HUES64 (cell line): ENCODE measurements at regions not wholly inside any gene's neighbourhood (a gene's known extent, or its start where the extent isn't known, plus 50 kb on each side); places are given as distances from the start of the nearest gene placed in this dataset.

ENCODE experiments used
- H3K27ac ChIP-seq: 2 replicates; pipeline ENCODE4 v1.7.0; 2013; ENCODE audit warnings: low read depth, low read length, inconsistent platforms
- H3K27me3 ChIP-seq: 2 replicates; pipeline ENCODE4 v1.6.1; 2013; ENCODE audit warnings: mild to moderate bottlenecking, low read length; ENCODE audit not compliant: insufficient read depth
- H3K36me3 ChIP-seq: 2 replicates; pipeline ENCODE4 v1.6.1; 2013; ENCODE audit warnings: mild to moderate bottlenecking, low read length; ENCODE audit not compliant: insufficient read depth
- H3K4me1 ChIP-seq: 2 replicates; pipeline ENCODE4 v1.6.1; 2013; ENCODE audit warnings: mild to moderate bottlenecking, low read length, moderate library complexity; ENCODE audit not compliant: insufficient read depth
- H3K4me3 ChIP-seq: 2 replicates; pipeline ENCODE4 v1.5.1; 2013; ENCODE audit warnings: mild to moderate bottlenecking, low read length, moderate library complexity
- H3K9ac ChIP-seq: 2 replicates; pipeline ENCODE4 v1.6.1; 2013; ENCODE audit warnings: mild to moderate bottlenecking, low read depth, low read length
- H3K9me3 ChIP-seq: 2 replicates; pipeline ENCODE4 v1.6.1; 2013; ENCODE audit warnings: low read depth, low read length; ENCODE audit not compliant: insufficient read depth
- WGBS: fragments of 150-250, 120-280 bp; methylation state at CpG from one replicate; pipeline ENCODE4 v1.1.7; 2013; ENCODE audit warnings: missing lambda C conversion rate; 5-methylcytosine and 5-hydroxymethylcytosine counted together

DNA sequence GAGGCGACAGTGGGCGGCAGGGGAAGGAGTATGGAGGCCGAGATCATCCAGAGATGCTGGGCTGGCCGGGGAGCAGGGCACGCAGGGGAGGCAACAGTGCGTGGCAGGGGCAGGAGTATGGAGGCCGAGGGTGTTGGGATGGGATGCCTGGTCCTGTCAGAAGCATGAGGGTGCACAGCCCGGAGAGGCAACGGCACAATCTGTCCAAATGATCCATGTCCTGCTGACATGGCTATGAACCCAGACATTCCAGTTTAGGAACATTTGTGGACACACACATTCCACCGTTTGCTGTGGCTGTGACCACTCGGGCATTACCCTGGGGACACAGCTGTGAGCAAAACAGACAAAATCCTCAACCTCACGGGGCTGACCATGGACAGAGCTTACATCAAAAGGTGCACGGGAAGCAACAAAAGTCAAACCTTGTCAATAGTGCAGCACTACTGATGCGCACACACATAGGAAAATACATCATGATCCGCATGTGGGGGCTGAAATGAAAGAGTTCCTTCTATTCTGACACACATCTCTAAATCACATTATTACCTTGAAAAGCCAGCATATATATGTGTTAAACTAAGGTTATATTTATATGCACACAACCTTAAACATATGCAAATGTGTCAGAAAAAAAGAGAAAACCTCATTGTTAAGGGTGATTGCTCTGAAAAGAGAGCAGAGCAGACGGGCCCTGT lies 144.0 kb upstream of the GPC1 start:
- 90% methylated on average over 16 of the region's 16 CpGs for WGBS
- no peak overlapping the region for H3K4me3 ChIP-seq
- H3K4me1 ChIP-seq: 0 out of 2 replicates have a peak, but pooled peaks cover 3% of the 10 kb centered on the region
- H3K9ac ChIP-seq: no peak overlapping the region
- H3K27ac ChIP-seq: no peak overlapping the region
- no peaks in the 10 kb centered on the region for H3K36me3 ChIP-seq
- H3K27me3 ChIP-seq: no peaks in the 10 kb centered on the region
- no peaks in the 10 kb centered on the region for H3K9me3 ChIP-seq

DNA sequence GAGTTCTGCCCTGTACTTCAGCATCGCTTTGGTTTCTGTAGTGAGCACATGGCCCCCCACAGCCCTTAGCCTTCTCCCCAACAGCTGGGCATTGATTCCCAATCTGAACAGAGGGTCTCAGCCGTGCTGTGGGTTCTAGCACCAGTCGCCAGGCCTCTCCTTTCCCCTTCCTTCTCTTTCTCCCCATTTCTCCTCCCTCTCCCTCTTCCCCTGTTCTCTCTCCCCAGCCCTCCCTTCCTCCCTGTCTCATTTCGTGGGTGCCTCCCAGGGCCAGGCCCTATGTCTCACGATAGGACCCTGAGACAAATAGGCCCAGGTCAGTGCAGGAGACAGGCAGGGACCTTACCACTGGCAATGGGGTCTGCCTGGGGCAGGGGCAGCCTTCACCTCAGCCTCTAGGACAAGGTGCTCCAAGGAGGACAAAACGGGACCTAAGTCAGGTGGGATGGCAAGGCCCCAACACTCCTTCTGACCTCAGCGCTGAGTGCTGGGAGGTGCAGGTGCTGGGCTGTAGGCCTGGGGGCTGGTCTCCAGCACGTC lies 143.4 kb upstream of the GPC1 start:
- 64% methylated on average over 8 of the region's 8 CpGs for WGBS
- Histone ChIP-seq H3K27me3 (no peaks in the 10 kb centered on the region), H3K4me1 (0 out of 2 replicates have a peak, but pooled peaks cover 3% of the 10 kb centered on the region), H3K4me3 (no peak overlapping the region), H3K9ac (no peak overlapping the region), H3K36me3 (no peaks in the 10 kb centered on the region), H3K27ac (no peak overlapping the region), H3K9me3 (no peaks in the 10 kb centered on the region)

DNA sequence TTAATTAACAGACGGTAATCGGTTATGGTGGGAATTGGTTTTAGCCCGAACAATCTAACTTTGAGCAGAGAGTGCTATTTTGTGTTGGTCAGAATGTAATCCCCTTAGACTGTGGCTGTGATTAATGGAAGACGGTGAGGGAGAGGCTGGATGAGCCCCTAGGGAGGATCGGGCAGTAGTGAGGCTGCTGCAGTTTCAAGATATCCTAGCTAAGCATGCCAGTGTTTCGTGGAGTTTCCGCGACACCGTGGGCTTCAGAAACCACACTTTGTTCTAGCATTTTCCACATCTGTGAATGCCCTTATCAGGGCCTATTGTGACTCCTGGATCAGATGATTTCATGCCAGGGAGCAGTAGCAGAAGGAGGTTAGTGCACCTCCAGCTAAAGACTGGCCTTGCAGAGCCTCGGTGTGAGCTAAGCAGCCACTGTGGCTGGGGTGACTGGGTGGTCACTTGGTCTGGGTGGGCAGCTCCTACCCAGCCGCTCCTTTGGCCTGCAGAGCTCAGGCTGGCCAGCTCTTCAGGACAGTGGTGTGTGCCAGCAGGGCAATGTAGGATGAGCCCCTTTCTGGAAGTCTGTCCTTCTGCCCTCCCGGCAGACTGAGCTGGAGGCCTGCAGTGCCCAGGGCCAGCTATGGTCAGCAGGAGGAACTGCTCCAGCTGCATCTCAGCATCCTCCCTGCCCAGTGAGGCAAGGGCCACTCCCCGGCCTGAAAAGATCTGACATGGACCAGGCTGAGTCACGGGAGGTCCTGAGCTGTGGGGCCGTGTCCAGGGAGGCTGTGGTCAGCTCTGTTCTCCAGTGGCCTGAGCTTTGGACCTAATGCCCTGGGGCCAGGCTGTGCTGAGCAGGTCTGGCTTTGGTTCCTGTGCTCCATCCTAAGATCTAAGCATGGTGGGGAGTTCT lies 142.6 kb upstream of the GPC1 start:
- no peaks in the 10 kb centered on the region for H3K27me3 ChIP-seq
- no peaks in the 10 kb centered on the region for H3K36me3 ChIP-seq
- H3K4me3 ChIP-seq: no peak overlapping the region
- no peak overlapping the region for H3K27ac ChIP-seq
- H3K9me3 ChIP-seq: no peaks in the 10 kb centered on the region
- H3K4me1 ChIP-seq: 0 out of 2 replicates have a peak, but pooled peaks cover 3% of the 10 kb centered on the region
- WGBS: 94% methylated on average over 15 of the region's 15 CpGs
- H3K9ac ChIP-seq: no peak overlapping the region

DNA sequence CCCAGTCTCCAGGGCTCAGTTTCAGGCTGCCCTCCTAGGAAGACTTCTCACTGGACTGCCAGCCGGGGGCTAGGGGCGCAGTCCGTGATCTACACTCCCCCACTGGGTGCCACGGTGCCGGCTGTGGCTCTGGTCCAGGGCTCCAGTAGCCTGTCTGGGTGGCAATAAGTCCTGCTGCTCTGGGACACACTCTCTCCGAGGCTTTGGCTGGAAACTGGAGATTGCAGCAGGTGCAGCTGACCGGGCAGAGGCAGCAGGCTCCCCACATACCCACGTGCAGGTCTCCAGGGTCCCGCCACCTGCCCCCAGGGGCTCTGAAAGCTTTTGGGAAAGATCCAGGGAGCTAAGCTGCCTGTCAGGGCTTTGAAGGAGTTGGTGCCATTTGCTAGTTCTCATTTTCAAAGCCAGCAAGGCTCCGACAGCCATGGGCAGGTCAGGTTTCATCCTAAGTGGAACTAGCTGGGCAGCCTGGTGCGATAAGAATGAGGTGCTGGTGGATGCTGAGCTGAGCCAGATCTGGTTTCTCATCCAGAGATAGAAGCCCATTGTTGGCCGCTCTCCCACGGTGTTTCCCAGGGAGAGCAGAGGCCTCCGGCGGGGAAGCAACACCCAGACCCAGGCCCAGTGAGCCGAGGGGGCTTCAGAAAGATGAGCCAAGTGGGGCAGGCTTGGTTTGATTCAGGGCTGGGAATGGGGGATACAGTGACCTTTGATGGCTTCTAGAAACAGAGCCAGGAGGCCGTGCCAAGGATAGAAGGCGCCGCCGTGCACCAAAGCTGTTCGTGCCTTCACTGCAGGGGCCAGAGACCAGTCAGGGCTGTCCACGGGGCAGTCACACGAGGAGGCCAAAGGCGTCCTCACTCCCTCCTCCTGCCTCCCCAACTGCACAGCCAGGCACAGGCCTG lies 141.7 kb upstream of the GPC1 start:
- Histone ChIP-seq H3K4me1 (0 out of 2 replicates have a peak, but pooled peaks cover 3% of the 10 kb centered on the region), H3K9me3 (no peaks in the 10 kb centered on the region), H3K27ac (no peak overlapping the region), H3K36me3 (no peaks in the 10 kb centered on the region), H3K4me3 (no peak overlapping the region), H3K27me3 (no peaks in the 10 kb centered on the region), H3K9ac (no peak overlapping the region)
- 90% methylated on average over 24 of the region's 24 CpGs for WGBS

DNA sequence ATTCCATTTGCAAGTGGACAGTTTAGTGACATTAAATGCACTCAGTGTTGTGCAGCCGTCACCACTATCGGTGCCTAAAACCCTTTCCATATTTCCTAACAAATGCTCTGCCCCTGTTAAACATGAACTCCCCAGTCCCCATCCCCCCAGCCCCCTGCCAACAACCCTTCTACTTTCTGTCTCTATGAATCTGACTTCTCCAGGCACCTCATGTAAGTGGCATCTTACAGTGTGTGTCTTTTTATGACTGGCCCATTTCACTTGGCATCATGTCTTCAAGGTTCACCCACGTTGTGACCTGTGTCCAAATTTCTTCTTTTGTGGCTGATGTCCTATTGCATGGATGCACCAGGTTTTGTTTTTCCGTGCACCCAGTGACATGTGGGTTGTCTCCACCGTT lies 140.9 kb upstream of the GPC1 start:
- Histone ChIP-seq H3K9me3 (no peaks in the 10 kb centered on the region), H3K4me1 (0 out of 2 replicates have a peak, but pooled peaks cover 3% of the 10 kb centered on the region), H3K9ac (no peak overlapping the region), H3K36me3 (no peaks in the 10 kb centered on the region), H3K4me3 (no peak overlapping the region), H3K27me3 (no peaks in the 10 kb centered on the region), H3K27ac (no peak overlapping the region)
- WGBS: 92% methylated on average over 5 of the region's 5 CpGs

DNA sequence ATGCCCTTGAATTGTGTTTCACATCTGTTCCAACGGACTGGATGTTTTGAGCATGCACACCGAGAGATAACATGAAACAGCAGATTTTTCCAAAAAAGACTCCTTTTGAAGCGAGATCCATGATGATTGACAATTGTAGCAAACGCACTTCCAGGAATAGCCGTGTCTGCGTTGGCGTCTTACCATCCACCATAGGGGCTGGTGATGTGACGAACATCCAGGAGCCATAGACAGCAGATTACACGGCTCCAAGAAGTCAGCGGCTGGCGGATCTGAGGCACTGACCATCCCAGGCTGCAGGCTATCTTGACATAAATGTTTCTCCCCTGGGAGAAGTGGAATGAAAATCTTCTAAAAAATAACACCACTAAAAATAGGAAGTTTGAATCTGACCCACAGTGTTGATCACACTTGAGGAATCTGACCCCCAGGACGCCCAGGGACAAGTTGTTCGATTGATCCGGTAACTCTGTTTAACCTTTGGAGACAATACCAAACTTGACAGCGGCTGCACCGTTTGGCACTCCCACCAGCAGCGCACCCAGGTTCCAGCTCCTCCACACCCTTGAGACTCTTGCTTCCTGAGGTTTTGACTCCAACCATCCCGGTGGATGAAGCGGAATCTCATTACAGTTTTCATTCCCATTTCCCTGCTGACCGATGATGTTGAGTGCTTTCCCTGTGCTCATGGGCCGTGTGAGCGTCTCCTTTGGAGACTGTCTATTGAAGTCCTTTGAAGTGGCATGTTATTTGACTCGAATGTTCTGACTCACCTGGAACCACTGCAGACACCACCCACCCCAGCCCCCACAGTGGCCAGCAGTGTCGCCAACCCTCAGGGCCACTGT lies 140.0 kb upstream of the GPC1 start:
- Histone ChIP-seq H3K36me3 (no peaks in the 10 kb centered on the region), H3K4me3 (no peak overlapping the region), H3K9me3 (no peaks in the 10 kb centered on the region), H3K4me1 (0 out of 2 replicates have a peak, but pooled peaks cover 3% of the 10 kb centered on the region), H3K27ac (no peak overlapping the region), H3K27me3 (no peaks in the 10 kb centered on the region), H3K9ac (no peak overlapping the region)
- 92% methylated on average over 24 of the region's 24 CpGs for WGBS

DNA sequence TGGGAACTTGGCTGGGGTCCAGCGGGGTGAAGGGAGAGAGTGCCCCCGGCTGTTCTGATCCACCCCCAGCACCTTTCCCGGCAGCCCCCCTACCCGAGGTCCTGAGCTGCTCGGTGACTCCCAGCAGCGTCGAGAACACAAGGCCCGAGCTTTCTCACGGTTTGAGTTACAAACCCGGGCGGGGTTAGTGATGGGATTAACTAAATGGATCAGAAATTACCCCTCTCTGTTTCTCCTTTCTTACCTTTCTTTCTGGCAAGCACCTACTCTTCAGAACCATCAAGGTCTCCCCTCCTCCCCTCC lies 139.4 kb upstream of the GPC1 start:
- Histone ChIP-seq H3K4me3 (no peak overlapping the region), H3K9me3 (no peaks in the 10 kb centered on the region), H3K27me3 (no peaks in the 10 kb centered on the region), H3K9ac (no peak overlapping the region), H3K4me1 (0 out of 2 replicates have a peak, but pooled peaks cover 3% of the 10 kb centered on the region), H3K36me3 (no peaks in the 10 kb centered on the region), H3K27ac (no peak overlapping the region)
- WGBS: 83% methylated on average over 10 of the region's 11 CpGs

DNA sequence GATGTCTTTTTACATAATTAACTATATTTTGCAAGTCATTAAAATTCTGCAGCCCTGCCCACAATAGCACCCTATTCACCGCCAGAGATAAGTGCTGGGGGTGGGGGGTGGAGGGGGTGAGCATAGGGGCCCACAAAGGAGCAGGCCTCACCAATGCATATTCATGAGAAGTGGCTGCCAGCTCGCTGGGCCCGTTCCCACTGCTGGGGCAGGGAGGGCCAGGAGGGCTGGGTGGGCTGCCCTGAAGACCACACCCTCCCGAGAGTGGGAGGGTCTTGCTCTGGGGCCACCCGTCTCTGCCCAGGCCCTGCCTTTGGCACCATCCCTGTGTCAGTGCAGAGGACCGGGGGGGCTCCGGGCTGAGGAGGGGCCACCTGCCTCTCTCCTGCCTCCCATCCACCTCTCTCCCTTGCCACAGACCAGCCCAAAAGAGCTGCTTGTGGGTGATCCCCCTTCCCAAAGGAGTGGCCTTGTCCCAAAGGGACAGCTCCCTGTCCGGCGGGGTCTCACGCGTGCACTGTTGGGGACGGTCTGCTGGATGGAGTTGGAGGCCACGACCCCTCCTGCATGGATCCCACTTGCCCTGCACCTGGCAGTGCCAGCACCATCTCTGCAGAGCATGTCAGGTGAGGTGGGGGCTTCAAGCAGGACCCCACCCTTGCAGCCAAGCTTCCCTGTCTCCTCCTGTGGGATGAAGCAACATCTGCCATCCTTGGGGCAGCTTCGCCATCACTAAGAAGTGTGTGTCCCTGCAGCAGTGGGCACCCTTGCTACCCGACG lies 138.8 kb upstream of the GPC1 start:
- WGBS: 80% methylated on average over 16 of the region's 16 CpGs
- Histone ChIP-seq H3K9me3 (no peaks in the 10 kb centered on the region), H3K27ac (no peak overlapping the region), H3K4me1 (0 out of 2 replicates have a peak, but pooled peaks cover 3% of the 10 kb centered on the region), H3K36me3 (no peaks in the 10 kb centered on the region), H3K9ac (no peak overlapping the region), H3K27me3 (no peaks in the 10 kb centered on the region), H3K4me3 (no peak overlapping the region)

DNA sequence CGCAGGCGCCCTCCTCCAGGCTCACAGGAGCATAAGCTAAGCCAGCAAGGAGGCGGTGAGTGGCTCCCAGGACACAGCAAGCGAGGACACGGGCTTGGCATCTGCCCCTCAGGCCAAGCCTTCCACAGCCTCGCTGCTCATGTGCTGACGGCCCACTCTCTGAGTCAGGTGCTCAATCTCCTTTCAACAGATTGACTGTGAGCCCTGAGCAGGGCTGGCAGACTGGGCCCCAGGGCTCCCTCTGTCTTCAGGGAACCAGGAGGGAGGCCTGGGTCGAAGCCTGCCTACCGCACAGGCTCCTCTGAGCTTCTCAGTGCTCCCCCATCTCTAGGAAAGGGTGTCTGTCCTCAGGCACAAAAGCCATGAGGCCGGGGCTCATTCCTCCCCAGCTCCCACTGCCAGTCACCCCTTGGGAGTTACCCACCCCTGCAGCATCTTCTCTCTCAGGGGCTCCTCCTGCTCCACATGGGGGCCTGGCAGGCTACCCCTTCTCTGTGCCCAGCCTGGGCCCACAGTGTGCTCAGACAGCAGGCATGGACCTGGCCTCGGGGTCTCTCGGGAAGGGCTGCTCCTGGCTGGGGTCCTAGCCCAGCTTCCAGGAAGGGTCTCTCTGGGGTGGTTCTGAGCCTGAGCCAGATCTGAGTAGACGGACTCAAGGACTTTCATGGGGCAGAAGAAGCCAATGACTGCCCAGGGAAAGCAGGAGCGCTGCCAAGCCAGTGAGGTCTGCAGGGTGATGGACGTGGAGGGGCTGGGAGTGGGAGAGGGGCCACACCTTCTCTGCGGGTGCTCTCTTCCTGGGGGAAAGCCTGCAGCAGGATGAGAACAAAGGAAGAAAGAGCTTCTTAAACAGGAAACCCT lies 138.0 kb upstream of the GPC1 start:
- no peak overlapping the region for H3K9ac ChIP-seq
- H3K36me3 ChIP-seq: no peaks in the 10 kb centered on the region
- H3K4me3 ChIP-seq: no peak overlapping the region
- H3K9me3 ChIP-seq: no peaks in the 10 kb centered on the region
- H3K4me1 ChIP-seq: no peaks in the 10 kb centered on the region
- no peaks in the 10 kb centered on the region for H3K27me3 ChIP-seq
- H3K27ac ChIP-seq: no peak overlapping the region
- 80% methylated on average over 16 of the region's 16 CpGs for WGBS
